ENCODE measurements at regions not wholly inside any gene's neighbourhood (a gene's known extent, or its start where the extent isn't known, plus 50 kb on each side); places are given as distances from the start of the nearest gene placed in this dataset.

DNA sequence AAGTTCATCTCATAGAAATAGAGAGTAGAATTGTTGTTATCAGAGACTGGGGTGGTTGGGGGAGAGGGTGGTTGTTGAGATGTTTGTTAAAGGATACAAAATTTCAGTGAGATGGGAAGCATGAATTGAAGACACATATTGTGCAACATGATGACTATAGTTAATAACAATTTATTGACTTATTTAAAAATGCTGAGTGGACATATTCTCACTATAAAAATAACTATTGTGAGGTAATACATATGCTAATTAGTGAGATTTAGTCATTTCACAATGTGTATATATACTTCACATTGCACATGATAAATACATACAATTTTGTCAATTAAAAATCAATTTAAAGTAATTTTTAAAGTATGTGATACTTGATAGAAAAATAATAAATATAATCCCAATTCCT lies 722.5 kb upstream of the CHD1 start:
- no peak for ATAC-seq
- intact Hi-C loops (cut with micrococcal nuclease), result no loop called here
- ChIA-PET POLR2A (no interaction called here), CTCF (no interaction called here)
- no peaks in the 10 kb centered on the region for H3K36me3 Mint-ChIP-seq (ENCODE audit: low read depth)
- no peaks in the 10 kb centered on the region for H3K4me1 Mint-ChIP-seq (ENCODE audit: low read depth)
- TF ChIP-seq, protein P1, sequence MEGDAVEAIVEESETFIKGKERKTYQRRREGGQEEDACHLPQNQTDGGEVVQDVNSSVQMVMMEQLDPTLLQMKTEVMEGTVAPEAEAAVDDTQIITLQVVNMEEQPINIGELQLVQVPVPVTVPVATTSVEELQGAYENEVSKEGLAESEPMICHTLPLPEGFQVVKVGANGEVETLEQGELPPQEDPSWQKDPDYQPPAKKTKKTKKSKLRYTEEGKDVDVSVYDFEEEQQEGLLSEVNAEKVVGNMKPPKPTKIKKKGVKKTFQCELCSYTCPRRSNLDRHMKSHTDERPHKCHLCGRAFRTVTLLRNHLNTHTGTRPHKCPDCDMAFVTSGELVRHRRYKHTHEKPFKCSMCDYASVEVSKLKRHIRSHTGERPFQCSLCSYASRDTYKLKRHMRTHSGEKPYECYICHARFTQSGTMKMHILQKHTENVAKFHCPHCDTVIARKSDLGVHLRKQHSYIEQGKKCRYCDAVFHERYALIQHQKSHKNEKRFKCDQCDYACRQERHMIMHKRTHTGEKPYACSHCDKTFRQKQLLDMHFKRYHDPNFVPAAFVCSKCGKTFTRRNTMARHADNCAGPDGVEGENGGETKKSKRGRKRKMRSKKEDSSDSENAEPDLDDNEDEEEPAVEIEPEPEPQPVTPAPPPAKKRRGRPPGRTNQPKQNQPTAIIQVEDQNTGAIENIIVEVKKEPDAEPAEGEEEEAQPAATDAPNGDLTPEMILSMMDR (IDR thresholded peaks at IDR 0.05), result no peak
- DNase-seq, result no peak
- no peak overlapping the region for H3K27ac Mint-ChIP-seq
- H3K4me3 Mint-ChIP-seq, result no peak overlapping the region
- H3K9me3 Mint-ChIP-seq, result no peaks in the 10 kb centered on the region
- H3K27me3 Mint-ChIP-seq, result no peaks in the 10 kb centered on the region

DNA sequence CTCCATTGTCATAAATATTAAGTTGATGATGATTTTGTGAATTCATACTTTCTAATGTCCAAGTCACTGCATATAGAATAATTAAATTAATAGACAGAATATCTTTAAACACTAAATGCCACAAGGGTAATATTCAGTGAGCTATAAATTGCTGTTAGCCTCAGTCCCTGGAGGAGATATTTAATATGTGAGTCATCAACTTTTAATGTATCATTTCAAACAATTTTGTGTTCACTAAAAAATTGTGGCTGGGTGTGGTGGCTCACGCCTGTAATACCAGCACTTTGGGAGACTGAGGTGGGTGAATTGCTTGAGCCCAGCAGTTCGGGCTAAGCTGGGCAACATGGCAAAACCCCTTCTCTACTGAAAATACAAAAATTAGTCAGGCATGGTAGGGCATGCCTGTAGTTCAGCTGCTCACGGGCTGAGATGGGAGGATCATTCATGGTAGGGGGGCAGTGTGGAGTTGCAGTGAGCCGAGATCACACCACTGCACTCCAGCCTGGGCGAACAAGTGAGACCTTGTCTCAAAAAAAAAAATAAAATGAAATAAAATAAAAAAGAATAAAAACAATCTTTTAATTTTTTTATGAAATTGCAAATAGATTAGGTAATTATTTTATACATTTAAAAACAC lies 717.3 kb upstream of the CHD1 start:
- Mint-ChIP-seq H3K9me3 (no peaks in the 10 kb centered on the region), H3K4me1 (ENCODE audit: low read depth) (no peaks in the 10 kb centered on the region), H3K36me3 (ENCODE audit: low read depth) (no peaks in the 10 kb centered on the region), H3K27me3 (no peaks in the 10 kb centered on the region), H3K27ac (no peak overlapping the region), H3K4me3 (no peak overlapping the region)
- ATAC-seq (no peak), DNase-seq (no peak)
- intact Hi-C loops (cut with micrococcal nuclease), result no loop called here
- POLR2A ChIA-PET, result no interaction called here
- CTCF ChIA-PET, result no interaction called here
- TF ChIP-seq, protein P1 (IDR thresholded peaks at IDR 0.05), result no peak

DNA sequence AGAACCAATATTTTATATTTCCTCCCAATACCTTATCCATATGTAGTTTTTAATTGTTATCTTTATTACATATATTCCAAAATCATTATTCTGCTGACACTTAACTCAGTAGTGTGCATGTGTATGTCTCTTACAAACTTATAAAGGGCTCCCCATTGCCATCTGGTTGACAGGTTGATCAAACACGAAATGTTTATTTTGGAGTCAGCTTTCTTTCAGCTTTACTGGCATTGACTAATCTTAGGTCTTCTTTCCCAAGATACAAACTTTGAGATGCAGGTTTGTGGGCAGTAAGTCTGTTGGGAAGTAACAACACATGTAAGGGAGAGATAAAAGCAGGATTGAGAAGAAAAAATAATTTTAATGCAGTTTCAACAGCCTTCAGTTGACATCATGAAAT lies 716.0 kb upstream of the CHD1 start:
- H3K4me1 Mint-ChIP-seq (ENCODE audit: low read depth), result no peaks in the 10 kb centered on the region
- H3K4me3 Mint-ChIP-seq, result no peak overlapping the region
- ATAC-seq (no peak), DNase-seq (no peak)
- H3K36me3 Mint-ChIP-seq (ENCODE audit: low read depth), result no peaks in the 10 kb centered on the region
- no peak overlapping the region for H3K27ac Mint-ChIP-seq
- ChIA-PET CTCF (no interaction called here), POLR2A (no interaction called here)
- TF ChIP-seq, protein P1 (IDR thresholded peaks at IDR 0.05), result no peak
- H3K9me3 Mint-ChIP-seq, result no peaks in the 10 kb centered on the region
- H3K27me3 Mint-ChIP-seq, result no peaks in the 10 kb centered on the region
- intact Hi-C loops (cut with micrococcal nuclease), result no loop called here

DNA sequence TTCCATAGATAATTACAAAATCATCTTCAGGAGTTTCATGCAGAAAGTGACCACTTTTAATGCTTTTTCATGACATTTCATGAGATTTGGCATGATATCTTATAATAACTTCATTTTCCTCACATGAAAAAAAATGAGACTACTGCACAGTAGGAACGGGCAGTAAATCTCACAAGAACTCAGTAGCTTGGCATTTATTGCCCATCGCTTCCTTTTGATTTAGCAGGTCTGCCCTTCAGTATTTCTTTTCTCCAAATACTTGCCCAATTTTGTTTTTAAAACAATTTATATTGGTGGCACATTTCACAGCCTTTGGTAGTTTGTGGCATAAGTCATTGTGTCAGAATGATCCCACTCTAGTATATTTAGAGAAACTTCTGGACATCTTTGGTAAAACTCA lies 711.8 kb upstream of the CHD1 start:
- ChIA-PET POLR2A (no interaction called here), CTCF (no interaction called here)
- TF ChIP-seq, protein P1 (IDR thresholded peaks at IDR 0.05), result no peak
- Mint-ChIP-seq H3K4me3 (no peak overlapping the region), H3K4me1 (ENCODE audit: low read depth) (no peaks in the 10 kb centered on the region), H3K27ac (no peak overlapping the region), H3K36me3 (ENCODE audit: low read depth) (no peaks in the 10 kb centered on the region), H3K9me3 (no peaks in the 10 kb centered on the region), H3K27me3 (no peaks in the 10 kb centered on the region)
- intact Hi-C loops (cut with micrococcal nuclease), result no loop called here
- ATAC-seq (no peak), DNase-seq (no peak)

DNA sequence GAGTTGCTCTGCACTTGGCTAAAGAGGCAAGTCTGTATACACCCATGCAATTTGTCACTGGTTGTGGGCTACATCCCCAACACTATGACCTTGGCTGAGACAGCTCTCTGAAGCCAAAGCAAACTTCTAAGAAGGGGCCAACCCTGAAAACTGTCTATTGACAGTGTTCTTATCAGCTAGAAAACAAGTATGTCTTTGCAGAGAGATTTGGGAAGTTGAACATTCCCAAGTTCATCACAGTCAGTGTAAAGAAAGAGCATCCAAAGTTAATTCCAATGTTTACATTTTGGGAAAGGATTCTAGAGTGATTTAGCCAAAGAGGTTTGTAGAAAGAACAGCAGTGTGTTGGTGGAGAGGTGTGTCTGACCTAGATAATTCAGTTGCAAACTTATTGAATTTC lies 711.1 kb upstream of the CHD1 start:
- Mint-ChIP-seq H3K9me3 (peaks cover under 1% of the 10 kb centered on the region), H3K4me3 (no peak overlapping the region), H3K27me3 (no peaks in the 10 kb centered on the region), H3K36me3 (ENCODE audit: low read depth) (no peaks in the 10 kb centered on the region), H3K27ac (no peak overlapping the region), H3K4me1 (ENCODE audit: low read depth) (no peaks in the 10 kb centered on the region)
- DNase-seq (no peak), ATAC-seq (no peak)
- intact Hi-C loops (cut with micrococcal nuclease), result no loop called here
- POLR2A ChIA-PET, result no interaction called here
- TF ChIP-seq, protein P1 (IDR thresholded peaks at IDR 0.05), result no peak
- CTCF ChIA-PET, result no interaction called here

Measured in activated CD8-positive, alpha-beta T cell treated with anti-CD3 and anti-CD28 coated beads for 36 hours (primary cell).